Type B pancreatic cell (in vitro differentiated cells): ENCODE measurements at regions not wholly inside any gene's neighbourhood (a gene's known extent, or its start where the extent isn't known, plus 50 kb on each side); places are given as distances from the start of the nearest gene placed in this dataset.

Experiments used
- DNase-seq: peaks from one replicate; pipeline ENCODE4 v3.0.0; 2021; ENCODE audit warnings: mixed read lengths; ENCODE audit not compliant: unreplicated experiment; ENCODE audit errors: extremely low spot score
- H3K27ac Mint-ChIP-seq: 2 replicates; pipeline ENCODE4 v1.8.0; 2021; ENCODE audit warnings: mild to moderate bottlenecking, mixed read lengths
- H3K27me3 Mint-ChIP-seq: 2 replicates; pipeline ENCODE4 v1.8.0; 2021; ENCODE audit warnings: mixed read lengths
- H3K36me3 Mint-ChIP-seq: 2 replicates; pipeline ENCODE4 v1.8.0; 2021; ENCODE audit warnings: mixed read lengths
- H3K4me1 Mint-ChIP-seq: one replicate; pipeline ENCODE4 v1.8.0; 2021; ENCODE audit warnings: mixed read lengths; ENCODE audit not compliant: unreplicated experiment
- H3K4me3 Mint-ChIP-seq: 2 replicates; pipeline ENCODE4 v1.8.0; 2021; ENCODE audit warnings: mild to moderate bottlenecking, mixed read lengths
- H3K9me3 Mint-ChIP-seq: 2 replicates; pipeline ENCODE4 v1.8.0; 2021; ENCODE audit warnings: mixed read lengths
- CTCF ChIP-seq: fragments of 200-600 bp; sonication (generic); conservative IDR thresholded peaks from 2 replicates; pipeline ENCODE4 v1.5.0; 2021; ENCODE audit warnings: antibody characterized with exemption, mild to moderate bottlenecking

- Mint-ChIP-seq H3K27me3 (no peaks in the 10 kb centered on the region), H3K36me3 (no peaks in the 10 kb centered on the region), H3K27ac (no peak overlapping the region), H3K4me3 (no peak overlapping the region), H3K9me3 (no peaks in the 10 kb centered on the region), H3K4me1 (no peaks in the 10 kb centered on the region)
- no peak for TF ChIP-seq CTCF
- DNase-seq, result no peak
These were observed 212.3 kb downstream of the MTERF1 start for GRCh38 chr7:91668217-91668616.

- no peaks in the 10 kb centered on the region for H3K4me1 Mint-ChIP-seq
- TF ChIP-seq CTCF, result no peak
- H3K9me3 Mint-ChIP-seq, result no peaks in the 10 kb centered on the region
- no peak for DNase-seq
- no peaks in the 10 kb centered on the region for H3K36me3 Mint-ChIP-seq
- no peaks in the 10 kb centered on the region for H3K27me3 Mint-ChIP-seq
- H3K4me3 Mint-ChIP-seq, result no peak overlapping the region
- no peak overlapping the region for H3K27ac Mint-ChIP-seq
These were observed 209.3 kb downstream of the MTERF1 start for GRCh38 chr7:91671245-91671644.

- no peak for TF ChIP-seq CTCF
- no peaks in the 10 kb centered on the region for H3K4me1 Mint-ChIP-seq
- H3K27me3 Mint-ChIP-seq, result no peaks in the 10 kb centered on the region
- H3K27ac Mint-ChIP-seq, result no peak overlapping the region
- peaks cover 8% of the 10 kb centered on the region for H3K9me3 Mint-ChIP-seq
- H3K36me3 Mint-ChIP-seq, result no peaks in the 10 kb centered on the region
- no peak for DNase-seq
- no peak overlapping the region for H3K4me3 Mint-ChIP-seq
These were observed 206.0 kb downstream of the MTERF1 start for GRCh38 chr7:91674470-91674869.

- Mint-ChIP-seq H3K4me1 (peaks cover 4% of the 10 kb centered on the region), H3K27ac (no peak overlapping the region), H3K27me3 (no peaks in the 10 kb centered on the region), H3K4me3 (no peak overlapping the region), H3K36me3 (peaks cover 11% of the 10 kb centered on the region), H3K9me3 (peaks cover 26% of the 10 kb centered on the region)
- DNase-seq, result no peak
- no peak for TF ChIP-seq CTCF
These were observed 198.8 kb downstream of the MTERF1 start for GRCh38 chr7:91681718-91682117.

- H3K9me3 Mint-ChIP-seq, result peaks cover 25% of the 10 kb centered on the region
- no peaks in the 10 kb centered on the region for H3K27me3 Mint-ChIP-seq
- no peak overlapping the region for H3K4me3 Mint-ChIP-seq
- peaks cover 4% of the 10 kb centered on the region for H3K4me1 Mint-ChIP-seq
- DNase-seq, result no peak
- no peak for TF ChIP-seq CTCF
- no peak overlapping the region for H3K27ac Mint-ChIP-seq
- peaks cover 11% of the 10 kb centered on the region for H3K36me3 Mint-ChIP-seq
These were observed 196.7 kb downstream of the MTERF1 start for GRCh38 chr7:91683823-91684222.

- Mint-ChIP-seq H3K4me1 (peaks cover 4% of the 10 kb centered on the region), H3K27me3 (no peaks in the 10 kb centered on the region), H3K4me3 (no peak overlapping the region), H3K27ac (no peak overlapping the region), H3K36me3 (peaks cover 4% of the 10 kb centered on the region), H3K9me3 (peaks cover 11% of the 10 kb centered on the region)
- TF ChIP-seq CTCF, result no peak
- no peak for DNase-seq
These were observed 195.0 kb downstream of the MTERF1 start for GRCh38 chr7:91685544-91685943.
